ENCODE measurements at regions not wholly inside any gene's neighbourhood (a gene's known extent, or its start where the extent isn't known, plus 50 kb on each side); places are given as distances from the start of the nearest gene placed in this dataset.

- Histone ChIP-seq H3K4me1 (ENCODE audit: control insufficient read depth in 1 of 2, insufficient read depth in 2 of 2, low read length in 2 of 2) (no peaks in the 10 kb centered on the region), H3K9me3 (ENCODE audit: control insufficient read depth in 1 of 2, low read length in 2 of 2) (no peaks in the 10 kb centered on the region), H3K36me3 (ENCODE audit: control insufficient read depth in 1 of 2, insufficient read depth in 2 of 2, low read length in 2 of 2) (no peaks in the 10 kb centered on the region), H3K4me3 (ENCODE audit: low read depth in 1 of 2, low read length in 2 of 2) (no peak overlapping the region), H3K27me3 (ENCODE audit: low read depth, low read length) (no peaks in the 10 kb centered on the region), H3K27ac (ENCODE audit: low read length) (no peak overlapping the region)
These were observed 451.7 kb downstream of the IPMK start for GRCh38 chr10:57815949-57816348.

DNA sequence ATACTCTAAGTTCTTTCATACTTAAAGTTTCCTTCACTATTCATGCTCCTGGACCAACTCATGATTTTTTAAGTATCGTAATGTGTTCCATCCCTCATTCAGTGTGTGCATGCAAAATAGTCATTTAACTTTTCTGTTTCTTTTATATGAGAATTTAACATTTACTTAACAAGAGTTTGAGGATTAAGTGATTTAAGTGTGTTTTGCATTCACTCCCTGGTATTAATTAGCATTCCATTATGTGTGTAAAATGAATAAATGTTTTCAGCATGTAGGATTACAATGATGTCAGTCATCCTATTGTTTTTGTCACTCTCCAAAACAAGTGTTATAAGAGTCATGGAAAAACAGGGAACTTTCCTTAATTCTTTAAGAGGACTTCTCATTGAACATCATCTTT, 457.7 kb downstream of the IPMK start:
- no peak overlapping the region for H3K27ac ChIP-seq (ENCODE audit: low read length)
- no peaks in the 10 kb centered on the region for H3K9me3 ChIP-seq (ENCODE audit: control insufficient read depth in 1 of 2, low read length in 2 of 2)
- H3K4me1 ChIP-seq (ENCODE audit: control insufficient read depth in 1 of 2, insufficient read depth in 2 of 2, low read length in 2 of 2): no peaks in the 10 kb centered on the region
- H3K36me3 ChIP-seq (ENCODE audit: control insufficient read depth in 1 of 2, insufficient read depth in 2 of 2, low read length in 2 of 2): no peaks in the 10 kb centered on the region
- no peak overlapping the region for H3K4me3 ChIP-seq (ENCODE audit: low read depth in 1 of 2, low read length in 2 of 2)
- no peaks in the 10 kb centered on the region for H3K27me3 ChIP-seq (ENCODE audit: low read depth, low read length)

DNA sequence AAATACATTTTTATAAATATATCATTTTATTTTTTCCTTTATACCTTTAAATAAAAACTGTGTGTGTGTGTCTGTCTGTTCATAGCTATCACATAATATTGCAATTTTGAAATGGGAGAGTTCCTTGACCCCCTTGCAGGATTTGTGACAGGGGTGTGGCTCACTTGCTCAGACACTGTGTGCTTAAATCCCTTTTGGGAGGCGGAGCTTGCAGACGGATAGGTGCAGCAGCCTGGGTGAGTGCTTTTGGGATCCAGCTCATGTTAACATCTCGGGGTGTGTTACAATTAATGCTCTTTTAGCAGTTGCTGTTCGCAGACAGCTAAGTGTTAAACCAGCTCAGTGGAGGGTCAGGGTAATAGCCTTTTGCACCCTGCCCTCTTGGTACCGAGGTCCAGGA, 459.8 kb downstream of the IPMK start:
- H3K4me3 ChIP-seq (ENCODE audit: low read depth in 1 of 2, low read length in 2 of 2): no peak overlapping the region
- H3K36me3 ChIP-seq (ENCODE audit: control insufficient read depth in 1 of 2, insufficient read depth in 2 of 2, low read length in 2 of 2): no peaks in the 10 kb centered on the region
- no peaks in the 10 kb centered on the region for H3K9me3 ChIP-seq (ENCODE audit: control insufficient read depth in 1 of 2, low read length in 2 of 2)
- H3K4me1 ChIP-seq (ENCODE audit: control insufficient read depth in 1 of 2, insufficient read depth in 2 of 2, low read length in 2 of 2): no peaks in the 10 kb centered on the region
- H3K27ac ChIP-seq (ENCODE audit: low read length): no peak overlapping the region
- H3K27me3 ChIP-seq (ENCODE audit: low read depth, low read length): no peaks in the 10 kb centered on the region

DNA sequence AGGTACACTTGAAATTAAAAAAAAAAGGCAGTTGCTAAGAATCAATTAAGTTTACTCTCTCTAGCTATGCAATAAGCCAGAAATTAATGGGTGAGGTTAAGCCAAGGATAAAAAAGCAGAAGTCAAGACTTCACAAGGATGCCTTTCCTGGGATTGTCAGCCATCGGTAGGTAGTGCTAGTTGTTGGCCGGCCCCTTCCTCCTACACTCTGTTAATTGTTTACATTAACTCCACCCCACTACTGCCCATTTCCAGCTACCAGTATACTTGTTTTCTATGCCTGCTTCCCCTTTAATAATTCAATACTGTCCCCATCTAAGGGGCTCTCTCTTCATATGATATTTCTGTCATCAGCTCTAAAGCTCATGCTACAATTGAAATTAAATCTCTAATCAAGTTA, 461.0 kb downstream of the IPMK start:
- H3K4me3 ChIP-seq (ENCODE audit: low read depth in 1 of 2, low read length in 2 of 2): no peak overlapping the region
- no peaks in the 10 kb centered on the region for H3K27me3 ChIP-seq (ENCODE audit: low read depth, low read length)
- H3K27ac ChIP-seq (ENCODE audit: low read length): no peak overlapping the region
- no peaks in the 10 kb centered on the region for H3K9me3 ChIP-seq (ENCODE audit: control insufficient read depth in 1 of 2, low read length in 2 of 2)
- no peaks in the 10 kb centered on the region for H3K36me3 ChIP-seq (ENCODE audit: control insufficient read depth in 1 of 2, insufficient read depth in 2 of 2, low read length in 2 of 2)
- no peaks in the 10 kb centered on the region for H3K4me1 ChIP-seq (ENCODE audit: control insufficient read depth in 1 of 2, insufficient read depth in 2 of 2, low read length in 2 of 2)

- Histone ChIP-seq H3K27me3 (ENCODE audit: low read depth, low read length) (no peaks in the 10 kb centered on the region), H3K4me1 (ENCODE audit: control insufficient read depth in 1 of 2, insufficient read depth in 2 of 2, low read length in 2 of 2) (no peaks in the 10 kb centered on the region), H3K4me3 (ENCODE audit: low read depth in 1 of 2, low read length in 2 of 2) (no peak overlapping the region), H3K9me3 (ENCODE audit: control insufficient read depth in 1 of 2, low read length in 2 of 2) (no peaks in the 10 kb centered on the region), H3K36me3 (ENCODE audit: control insufficient read depth in 1 of 2, insufficient read depth in 2 of 2, low read length in 2 of 2) (no peaks in the 10 kb centered on the region), H3K27ac (ENCODE audit: low read length) (no peak overlapping the region)
These were observed 468.1 kb downstream of the IPMK start for GRCh38 chr10:57799625-57800024.

DNA sequence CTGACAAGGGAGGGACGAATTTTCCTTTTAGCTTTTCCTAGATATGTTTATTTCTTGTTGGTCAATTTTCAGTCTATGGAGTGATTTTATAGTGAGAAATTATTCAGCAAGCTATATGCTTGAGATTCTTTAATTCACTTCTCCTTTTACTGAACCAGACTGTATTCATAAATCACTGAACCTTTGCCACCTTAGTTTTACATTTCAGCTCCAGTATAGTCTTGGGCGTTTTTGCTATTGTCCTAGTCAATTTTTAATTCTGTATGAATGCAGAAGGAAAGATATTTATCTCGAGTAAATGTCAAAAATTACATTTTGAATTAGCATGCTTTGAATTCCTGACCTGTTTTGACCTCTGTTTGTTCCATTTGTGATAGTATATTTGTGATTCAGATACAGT, 468.9 kb downstream of the IPMK start:
- no peaks in the 10 kb centered on the region for H3K27me3 ChIP-seq (ENCODE audit: low read depth, low read length)
- no peak overlapping the region for H3K27ac ChIP-seq (ENCODE audit: low read length)
- H3K36me3 ChIP-seq (ENCODE audit: control insufficient read depth in 1 of 2, insufficient read depth in 2 of 2, low read length in 2 of 2): no peaks in the 10 kb centered on the region
- no peaks in the 10 kb centered on the region for H3K9me3 ChIP-seq (ENCODE audit: control insufficient read depth in 1 of 2, low read length in 2 of 2)
- H3K4me1 ChIP-seq (ENCODE audit: control insufficient read depth in 1 of 2, insufficient read depth in 2 of 2, low read length in 2 of 2): no peaks in the 10 kb centered on the region
- no peak overlapping the region for H3K4me3 ChIP-seq (ENCODE audit: low read depth in 1 of 2, low read length in 2 of 2)

GRCh38 chr10:57791546-57791945, 476.1 kb downstream of the IPMK start:
- Histone ChIP-seq H3K4me1 (ENCODE audit: control insufficient read depth in 1 of 2, insufficient read depth in 2 of 2, low read length in 2 of 2) (no peaks in the 10 kb centered on the region), H3K4me3 (ENCODE audit: low read depth in 1 of 2, low read length in 2 of 2) (no peak overlapping the region), H3K36me3 (ENCODE audit: control insufficient read depth in 1 of 2, insufficient read depth in 2 of 2, low read length in 2 of 2) (no peaks in the 10 kb centered on the region), H3K27me3 (ENCODE audit: low read depth, low read length) (no peaks in the 10 kb centered on the region), H3K9me3 (ENCODE audit: control insufficient read depth in 1 of 2, low read length in 2 of 2) (no peaks in the 10 kb centered on the region), H3K27ac (ENCODE audit: low read length) (no peak overlapping the region)

GRCh38 chr10:57790703-57791102, 477.0 kb downstream of the IPMK start:
- no peaks in the 10 kb centered on the region for H3K9me3 ChIP-seq (ENCODE audit: control insufficient read depth in 1 of 2, low read length in 2 of 2)

DNA sequence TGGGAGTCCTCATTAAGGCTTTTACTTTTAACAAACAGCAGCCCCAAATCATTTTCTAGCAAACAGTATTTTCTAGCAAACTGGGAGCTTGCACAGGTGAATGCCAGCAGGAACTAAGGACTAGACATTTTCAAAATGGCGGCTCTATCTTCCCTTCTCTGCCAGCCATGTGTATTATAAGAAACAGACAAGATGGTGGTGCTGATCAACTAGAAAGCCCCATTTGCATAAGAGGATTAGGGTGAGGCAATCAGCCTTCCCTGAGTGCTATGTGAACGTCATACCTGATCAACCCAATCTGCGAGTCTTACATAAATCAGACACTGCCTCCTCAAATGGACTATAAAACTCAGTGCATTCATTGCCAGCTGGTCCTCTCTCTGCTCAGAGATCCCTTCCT, 479.6 kb downstream of the IPMK start:
- no peak overlapping the region for H3K4me3 ChIP-seq (ENCODE audit: low read depth in 1 of 2, low read length in 2 of 2)
- H3K27ac ChIP-seq (ENCODE audit: low read length): no peak overlapping the region
- H3K4me1 ChIP-seq (ENCODE audit: control insufficient read depth in 1 of 2, insufficient read depth in 2 of 2, low read length in 2 of 2): no peaks in the 10 kb centered on the region
- no peaks in the 10 kb centered on the region for H3K36me3 ChIP-seq (ENCODE audit: control insufficient read depth in 1 of 2, insufficient read depth in 2 of 2, low read length in 2 of 2)
- no peaks in the 10 kb centered on the region for H3K27me3 ChIP-seq (ENCODE audit: low read depth, low read length)
- H3K9me3 ChIP-seq (ENCODE audit: control insufficient read depth in 1 of 2, low read length in 2 of 2): no peaks in the 10 kb centered on the region

More at GRCh38 chr10:57790703-57791102, 477.0 kb downstream of the IPMK start:
- Histone ChIP-seq H3K4me1 (ENCODE audit: control insufficient read depth in 1 of 2, insufficient read depth in 2 of 2, low read length in 2 of 2) (no peaks in the 10 kb centered on the region), H3K36me3 (ENCODE audit: control insufficient read depth in 1 of 2, insufficient read depth in 2 of 2, low read length in 2 of 2) (no peaks in the 10 kb centered on the region), H3K27ac (ENCODE audit: low read length) (no peak overlapping the region), H3K4me3 (ENCODE audit: low read depth in 1 of 2, low read length in 2 of 2) (no peak overlapping the region), H3K27me3 (ENCODE audit: low read depth, low read length) (no peaks in the 10 kb centered on the region)

DNA sequence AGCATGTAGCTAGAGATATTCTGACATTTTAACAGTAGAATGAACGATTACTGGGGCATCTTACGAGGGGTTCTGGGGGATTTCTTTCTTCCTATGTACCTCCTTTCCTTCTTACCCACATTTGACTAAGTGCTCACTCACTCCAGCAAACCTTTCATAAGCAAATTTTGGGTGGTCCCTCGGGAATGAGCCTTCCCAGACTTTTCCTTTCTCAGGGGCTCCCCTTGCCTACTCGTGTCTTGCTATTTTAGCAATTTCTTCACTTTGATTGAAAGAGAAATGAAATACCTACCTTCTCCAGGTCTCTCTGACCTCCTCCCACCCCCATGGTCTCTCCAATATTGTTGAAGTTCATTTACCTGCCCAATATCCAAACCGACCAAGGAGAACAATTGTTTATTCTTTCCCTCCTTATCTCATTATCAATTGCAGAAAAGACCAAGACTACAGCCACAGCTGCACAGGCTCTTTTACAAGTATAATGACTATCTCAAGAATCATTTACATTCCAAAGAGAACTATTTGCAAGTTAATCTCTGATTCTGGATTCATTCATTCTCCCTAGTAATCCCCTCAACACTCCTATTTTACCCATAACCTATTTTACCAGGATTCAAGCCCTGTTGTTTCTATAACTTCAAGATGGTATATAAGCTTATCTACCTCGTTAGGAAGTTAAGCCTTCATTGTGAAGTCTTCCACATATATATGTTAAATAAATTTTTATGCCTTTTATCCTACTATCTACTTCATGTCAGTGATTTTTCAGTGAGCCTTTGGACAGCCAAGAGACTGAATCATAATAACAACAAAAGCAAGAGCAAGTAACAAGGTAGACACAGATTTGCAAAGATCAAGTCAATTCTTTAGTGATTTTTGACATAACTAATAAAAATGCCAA, 480.6 kb downstream of the IPMK start:
- no peaks in the 10 kb centered on the region for H3K36me3 ChIP-seq (ENCODE audit: control insufficient read depth in 1 of 2, insufficient read depth in 2 of 2, low read length in 2 of 2)
- no peak overlapping the region for H3K27ac ChIP-seq (ENCODE audit: low read length)
- H3K4me1 ChIP-seq (ENCODE audit: control insufficient read depth in 1 of 2, insufficient read depth in 2 of 2, low read length in 2 of 2): no peaks in the 10 kb centered on the region
- no peak overlapping the region for H3K4me3 ChIP-seq (ENCODE audit: low read depth in 1 of 2, low read length in 2 of 2)
- no peaks in the 10 kb centered on the region for H3K27me3 ChIP-seq (ENCODE audit: low read depth, low read length)
- H3K9me3 ChIP-seq (ENCODE audit: control insufficient read depth in 1 of 2, low read length in 2 of 2): no peaks in the 10 kb centered on the region

DNA sequence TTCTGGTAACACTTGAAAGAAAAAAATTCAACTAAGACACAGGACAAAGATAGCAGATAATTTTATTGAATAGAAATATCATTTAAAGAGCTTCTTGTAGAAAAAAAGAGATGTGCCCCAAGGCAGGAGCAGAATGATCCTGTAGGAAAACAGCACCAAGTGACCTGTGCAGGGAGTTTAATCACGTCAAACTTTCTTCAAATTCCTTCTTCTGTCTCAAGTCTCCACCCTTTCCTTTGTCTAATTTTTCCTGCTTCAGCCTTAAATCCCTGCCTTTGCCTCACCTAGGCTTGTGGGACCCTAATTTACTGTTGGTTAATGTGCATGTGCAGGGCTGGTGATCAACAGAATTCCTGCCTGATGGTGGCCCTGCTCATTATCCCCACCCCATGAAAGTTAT, 481.4 kb downstream of the IPMK start:
- Histone ChIP-seq H3K36me3 (ENCODE audit: control insufficient read depth in 1 of 2, insufficient read depth in 2 of 2, low read length in 2 of 2) (no peaks in the 10 kb centered on the region), H3K9me3 (ENCODE audit: control insufficient read depth in 1 of 2, low read length in 2 of 2) (no peaks in the 10 kb centered on the region), H3K4me3 (ENCODE audit: low read depth in 1 of 2, low read length in 2 of 2) (no peak overlapping the region)

GRCh38 chr10:57785546-57785945, 482.1 kb downstream of the IPMK start:
- Histone ChIP-seq H3K27ac (ENCODE audit: low read length) (no peak overlapping the region), H3K36me3 (ENCODE audit: control insufficient read depth in 1 of 2, insufficient read depth in 2 of 2, low read length in 2 of 2) (no peaks in the 10 kb centered on the region), H3K27me3 (ENCODE audit: low read depth, low read length) (no peaks in the 10 kb centered on the region), H3K9me3 (ENCODE audit: control insufficient read depth in 1 of 2, low read length in 2 of 2) (no peaks in the 10 kb centered on the region), H3K4me3 (ENCODE audit: low read depth in 1 of 2, low read length in 2 of 2) (no peak overlapping the region), H3K4me1 (ENCODE audit: control insufficient read depth in 1 of 2, insufficient read depth in 2 of 2, low read length in 2 of 2) (no peaks in the 10 kb centered on the region)

More for the DNA sequence above, 481.4 kb downstream of the IPMK start:
- H3K4me1 ChIP-seq (ENCODE audit: control insufficient read depth in 1 of 2, insufficient read depth in 2 of 2, low read length in 2 of 2): no peaks in the 10 kb centered on the region
- no peak overlapping the region for H3K27ac ChIP-seq (ENCODE audit: low read length)
- no peaks in the 10 kb centered on the region for H3K27me3 ChIP-seq (ENCODE audit: low read depth, low read length)
